ENCODE measurements at regions not wholly inside any gene's neighbourhood (a gene's known extent, or its start where the extent isn't known, plus 50 kb on each side); places are given as distances from the start of the nearest gene placed in this dataset.

GRCh38 chr9:84463272-84463671 is 122.7 kb upstream of the SLC28A3 start:
- no peak for TF ChIP-seq CTCF (IDR thresholded peaks at IDR 0.05; ENCODE audit: control insufficient read depth, insufficient read depth, low read depth, low read length, missing control alignments)
- no peak for DNase-seq (ENCODE audit: low read depth)
- no peak overlapping the region for H3K4me3 ChIP-seq (ENCODE audit: control insufficient read depth, low read depth, low read length)

DNA sequence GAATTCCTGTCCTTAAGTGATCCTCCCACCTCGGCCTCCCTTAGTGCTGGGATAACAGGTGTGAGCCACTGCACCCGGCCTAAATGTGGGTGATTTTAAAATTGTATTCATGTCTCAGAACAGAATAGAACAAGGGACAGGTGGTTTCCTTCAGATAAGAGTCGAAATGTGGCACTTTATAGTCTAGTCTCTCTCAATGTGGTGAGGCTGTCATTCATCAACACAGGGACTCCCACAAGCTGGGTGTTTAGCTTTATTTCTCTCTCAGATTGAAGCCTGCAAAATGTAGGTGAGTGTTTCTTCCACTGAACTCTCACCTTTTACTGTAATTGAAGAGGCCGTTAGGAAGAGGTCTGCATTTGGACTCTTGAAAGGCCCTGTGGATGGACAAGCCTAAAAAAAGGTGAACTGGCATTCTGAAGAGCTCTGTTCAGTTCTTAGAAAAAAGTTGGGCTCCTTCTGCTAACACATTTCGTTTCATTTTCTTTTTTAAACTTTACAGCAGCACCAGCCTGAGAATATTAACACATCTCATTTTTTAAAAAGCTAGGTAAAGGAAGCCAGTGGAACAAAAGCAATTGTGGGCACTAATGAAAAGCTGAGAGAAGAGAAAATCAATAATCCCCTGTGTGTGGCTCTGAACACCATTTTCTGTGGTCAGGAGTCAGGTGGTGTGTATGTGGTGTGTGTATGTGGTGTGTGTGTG is 126.2 kb upstream of the SLC28A3 start:
- TF ChIP-seq CTCF (IDR thresholded peaks at IDR 0.05; ENCODE audit: control insufficient read depth, insufficient read depth, low read depth, low read length, missing control alignments), result no peak
- DNase-seq (ENCODE audit: low read depth), result no peak

DNA sequence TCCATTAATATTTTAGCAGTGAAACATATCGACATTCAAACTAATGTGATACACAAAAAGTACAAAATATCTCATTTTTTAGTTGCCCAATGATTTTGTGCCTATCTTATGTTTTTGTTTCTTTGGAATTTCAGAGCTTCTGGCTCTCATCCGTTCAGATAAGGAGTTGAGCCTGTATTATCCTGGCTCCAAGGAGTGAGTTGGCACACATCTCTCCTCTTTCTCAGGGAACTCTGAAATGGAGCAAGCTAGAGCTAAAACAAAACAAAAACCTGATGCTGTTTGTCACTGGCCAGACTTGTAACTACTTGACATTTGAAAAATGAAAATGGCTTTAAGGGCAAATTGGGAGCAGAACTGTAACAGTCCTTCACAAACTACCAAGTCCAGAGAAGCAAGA is 131.3 kb upstream of the SLC28A3 start:
- no peak for DNase-seq (ENCODE audit: low read depth)
- no peak overlapping the region for H3K4me3 ChIP-seq (ENCODE audit: control insufficient read depth, low read depth, low read length)
- no peak for TF ChIP-seq CTCF (IDR thresholded peaks at IDR 0.05; ENCODE audit: control insufficient read depth, insufficient read depth, low read depth, low read length, missing control alignments)

More for the DNA sequence above, 126.2 kb upstream of the SLC28A3 start:
- no peak overlapping the region for H3K4me3 ChIP-seq (ENCODE audit: control insufficient read depth, low read depth, low read length)

DNA sequence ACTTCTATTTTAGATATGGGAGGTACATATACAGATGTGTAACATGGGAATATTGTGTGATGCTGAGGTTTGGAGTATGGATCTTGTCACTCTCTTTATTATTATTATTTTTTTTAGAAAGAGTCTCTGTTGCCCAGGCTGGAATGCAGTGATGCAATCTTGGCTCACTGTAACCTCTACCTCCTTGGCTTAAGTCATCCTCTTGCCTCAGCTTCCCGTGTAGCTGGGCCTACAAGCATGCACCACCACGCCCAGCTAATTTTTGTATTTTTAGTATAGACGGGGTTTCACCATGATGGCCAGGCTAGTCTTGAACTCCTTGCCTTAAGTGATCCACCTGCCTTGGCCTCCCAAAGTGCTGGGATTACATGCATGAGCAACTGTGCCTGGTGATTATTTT is 138.4 kb upstream of the SLC28A3 start:
- no peak for DNase-seq (ENCODE audit: low read depth)
- H3K4me3 ChIP-seq (ENCODE audit: control insufficient read depth, low read depth, low read length), result no peak overlapping the region
- TF ChIP-seq CTCF (IDR thresholded peaks at IDR 0.05; ENCODE audit: control insufficient read depth, insufficient read depth, low read depth, low read length, missing control alignments), result no peak

DNA sequence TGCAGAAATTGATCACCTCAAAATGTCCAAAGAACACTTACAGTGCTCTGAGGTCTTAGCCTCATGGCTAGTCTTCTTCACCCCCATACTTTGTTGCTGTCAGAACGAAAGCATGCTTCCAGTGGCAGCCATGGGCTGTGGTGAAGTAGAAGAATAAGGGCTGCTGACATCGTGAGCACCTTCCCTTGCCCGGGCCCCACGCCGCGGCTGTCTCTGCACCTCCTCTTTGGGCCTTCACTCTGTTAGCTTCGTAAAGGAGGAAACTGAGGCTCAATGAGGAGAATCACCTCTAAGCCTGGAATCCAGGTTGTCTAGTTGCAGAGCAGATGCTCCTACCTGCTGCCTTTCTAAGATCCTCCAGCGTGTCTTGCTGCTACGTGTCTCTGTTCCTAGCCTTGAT is 139.5 kb upstream of the SLC28A3 start:
- no peak for DNase-seq (ENCODE audit: low read depth)
- no peak for TF ChIP-seq CTCF (IDR thresholded peaks at IDR 0.05; ENCODE audit: control insufficient read depth, insufficient read depth, low read depth, low read length, missing control alignments)
- no peak overlapping the region for H3K4me3 ChIP-seq (ENCODE audit: control insufficient read depth, low read depth, low read length)

GRCh38 chr9:84481231-84481630 is 140.7 kb upstream of the SLC28A3 start:
- no peak for TF ChIP-seq CTCF (IDR thresholded peaks at IDR 0.05; ENCODE audit: control insufficient read depth, insufficient read depth, low read depth, low read length, missing control alignments)
- H3K4me3 ChIP-seq (ENCODE audit: control insufficient read depth, low read depth, low read length), result no peak overlapping the region
- DNase-seq (ENCODE audit: low read depth), result no peak

Measured in AG09309 (cell line).